Kidney tubule cell (primary cell): ENCODE measurements at regions not wholly inside any gene's neighbourhood (a gene's known extent, or its start where the extent isn't known, plus 50 kb on each side); places are given as distances from the start of the nearest gene placed in this dataset.

Source experiments
- DNase-seq: peaks from one replicate; pipeline ENCODE4 v3.0.0-alpha.2; 2018; ENCODE audit warnings: low spot score

GRCh38 chr1:198904321-198904720 lies 265.5 kb downstream of the PTPRC start:
- DNase-seq, result no peak

DNA sequence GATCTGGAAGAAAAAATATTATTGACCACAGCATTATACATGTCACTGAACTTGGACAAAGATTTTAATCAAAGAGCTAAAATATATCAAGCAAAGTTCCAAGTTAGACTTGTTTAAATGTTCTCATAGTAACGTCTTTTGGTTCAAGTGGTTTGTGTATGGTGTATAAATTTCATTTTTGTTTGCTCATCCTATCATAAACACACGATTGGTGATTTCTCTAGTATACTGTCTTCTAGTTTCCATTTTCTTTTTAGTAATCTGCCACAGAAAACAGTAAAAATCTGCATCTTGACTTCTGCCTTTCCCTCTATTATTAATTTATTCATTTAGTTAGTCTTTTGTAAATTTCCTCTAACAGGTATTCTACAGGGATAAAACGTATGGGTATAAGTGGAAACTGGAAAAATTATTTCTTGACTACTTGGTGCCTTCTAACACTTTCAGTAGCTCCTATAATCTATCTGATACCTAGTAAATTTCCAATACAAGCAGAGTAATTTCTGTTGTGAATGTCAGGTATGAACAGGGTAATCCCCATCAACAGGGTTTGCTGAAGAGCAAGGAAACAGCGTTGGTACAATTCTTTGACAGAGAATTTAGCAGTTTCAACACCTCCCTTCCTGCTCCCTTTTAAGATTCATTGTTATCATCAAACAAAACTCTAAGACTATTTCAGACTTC lies 268.0 kb downstream of the PTPRC start:
- DNase-seq, result no peak

DNA sequence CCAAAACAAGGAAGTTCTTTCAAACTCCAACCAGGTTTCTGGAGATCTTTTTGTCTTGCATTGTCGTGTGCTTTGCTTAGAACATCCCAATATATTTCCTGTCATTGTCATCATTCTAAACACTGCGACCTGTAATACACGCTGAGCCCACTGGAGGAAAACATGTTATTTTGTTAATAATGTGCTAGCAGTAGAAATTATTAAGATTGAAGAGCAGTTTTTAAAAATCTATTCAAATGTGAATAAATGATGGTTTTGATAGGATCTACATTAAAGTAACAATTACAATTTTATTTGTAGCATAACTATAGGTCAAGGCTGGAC lies 268.5 kb downstream of the PTPRC start:
- DNase-seq, result no peak

DNA sequence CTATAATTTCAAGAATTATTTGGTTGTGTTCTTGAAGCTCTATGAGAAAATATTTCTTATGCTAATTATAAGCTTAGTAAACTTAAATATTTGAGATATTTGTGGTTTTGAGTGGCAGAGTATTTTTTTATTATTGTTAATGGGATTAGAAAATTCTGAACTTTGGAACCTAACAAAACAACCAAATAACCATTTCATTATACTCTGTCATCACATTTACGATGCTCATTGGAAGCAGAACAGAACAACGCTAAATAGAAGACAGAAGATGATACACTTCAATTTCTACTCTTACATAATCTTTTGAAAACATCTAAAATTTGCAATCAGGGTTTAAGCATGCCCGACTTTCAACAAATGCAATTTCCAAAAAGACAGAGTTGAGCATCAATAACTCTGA lies 270.2 kb downstream of the PTPRC start:
- no peak for DNase-seq

DNA sequence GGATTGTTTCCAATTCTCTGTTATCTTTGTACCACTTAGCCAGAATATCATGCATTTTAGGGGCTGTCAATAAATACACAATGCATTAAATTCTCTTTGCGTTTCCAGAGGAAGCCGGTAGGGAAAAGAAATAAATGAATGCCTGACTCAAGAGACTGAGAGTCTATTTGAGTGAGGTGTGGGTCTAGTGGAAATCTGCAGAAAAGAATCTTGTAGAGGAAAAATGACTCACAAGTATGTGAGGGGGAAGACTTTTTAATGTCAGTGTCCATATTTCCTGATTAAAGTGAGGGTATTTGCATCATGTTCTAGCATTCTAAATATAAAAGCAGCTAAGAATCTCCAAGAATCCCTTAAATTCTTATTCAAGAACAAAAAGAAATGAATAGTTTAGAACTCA lies 271.1 kb downstream of the PTPRC start:
- DNase-seq, result peak; percentile 22

GRCh38 chr1:198910816-198911215 lies 272.0 kb downstream of the PTPRC start:
- no peak for DNase-seq

DNA sequence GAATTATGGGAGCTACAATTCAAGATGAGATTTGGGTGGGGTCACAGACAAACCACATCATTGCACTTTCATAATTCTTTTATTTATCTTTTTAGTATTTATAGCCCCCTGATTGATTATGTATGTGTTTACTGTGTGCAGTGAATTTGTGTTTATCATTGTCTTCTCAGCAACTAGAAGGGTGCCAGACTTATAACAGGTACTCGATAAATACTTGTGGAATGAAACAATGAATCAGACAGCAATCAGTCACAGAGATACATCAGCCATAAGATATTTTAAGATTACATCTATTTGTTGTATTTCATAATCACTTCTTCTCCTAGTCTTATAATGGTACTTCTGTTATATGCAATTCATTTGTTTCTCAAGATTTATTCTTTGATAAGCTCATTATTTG lies 273.2 kb downstream of the PTPRC start:
- DNase-seq, result no peak

DNA sequence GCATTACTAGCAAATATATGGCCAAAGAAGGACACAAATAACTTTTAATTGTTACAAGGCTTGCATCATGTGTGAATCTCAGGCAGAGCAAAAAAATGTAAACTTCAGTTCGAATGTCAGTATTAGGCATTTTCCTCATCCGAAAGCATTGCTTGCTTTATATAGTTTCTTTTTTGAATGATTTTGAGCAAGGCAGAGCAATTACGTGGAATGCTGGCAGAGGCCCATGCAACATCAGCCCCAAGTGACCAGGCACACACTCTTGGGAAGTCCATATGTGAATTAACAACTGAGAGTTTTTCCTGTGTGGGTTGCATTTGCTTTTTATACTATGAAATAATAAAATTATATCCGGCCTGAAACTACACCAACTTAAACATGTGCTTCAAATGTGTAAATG lies 274.8 kb downstream of the PTPRC start:
- no peak for DNase-seq

DNA sequence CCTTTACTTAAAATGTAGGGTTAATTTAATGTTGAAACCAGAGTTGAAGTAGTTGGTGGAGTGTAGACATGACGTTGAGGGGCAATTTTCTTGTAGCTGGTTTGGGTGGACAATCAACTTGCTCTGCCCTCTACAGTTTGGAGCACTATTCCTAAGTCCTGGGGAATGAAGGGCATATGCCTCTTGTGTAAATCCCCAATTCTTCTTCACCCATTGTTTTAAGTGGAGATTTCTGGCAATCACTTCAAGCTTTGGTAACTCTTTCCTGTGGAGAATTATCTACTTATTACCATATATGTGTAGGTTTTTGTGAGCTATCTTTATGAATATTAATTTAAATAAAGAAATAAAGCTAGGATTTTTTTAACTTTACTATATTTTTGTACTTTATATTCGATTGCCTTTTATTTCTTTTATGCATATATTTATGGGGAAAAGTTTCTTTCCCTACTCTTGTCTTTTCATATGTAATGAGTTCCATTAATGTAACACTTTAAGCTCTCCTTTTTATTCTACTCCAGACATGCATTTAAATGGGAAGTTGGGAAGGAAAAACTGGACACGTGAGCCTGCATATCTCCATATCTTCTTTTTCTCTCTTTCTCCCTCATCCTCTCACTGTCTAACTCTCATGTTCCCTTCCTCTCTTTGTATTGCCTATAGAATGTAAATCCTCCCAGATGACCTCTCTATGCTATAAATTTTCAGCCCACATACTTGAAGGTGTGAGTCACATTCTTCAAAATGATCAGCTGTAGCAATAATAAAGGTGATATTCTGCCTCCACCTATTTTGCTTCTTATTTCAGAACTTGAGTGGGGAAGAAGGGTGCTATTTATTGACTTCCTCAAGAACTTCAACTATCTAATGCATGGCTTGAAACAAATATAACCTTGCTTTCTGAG lies 276.7 kb downstream of the PTPRC start:
- no peak for DNase-seq

- no peak for DNase-seq
These were observed 278.4 kb downstream of the PTPRC start for GRCh38 chr1:198917226-198917625.

DNA sequence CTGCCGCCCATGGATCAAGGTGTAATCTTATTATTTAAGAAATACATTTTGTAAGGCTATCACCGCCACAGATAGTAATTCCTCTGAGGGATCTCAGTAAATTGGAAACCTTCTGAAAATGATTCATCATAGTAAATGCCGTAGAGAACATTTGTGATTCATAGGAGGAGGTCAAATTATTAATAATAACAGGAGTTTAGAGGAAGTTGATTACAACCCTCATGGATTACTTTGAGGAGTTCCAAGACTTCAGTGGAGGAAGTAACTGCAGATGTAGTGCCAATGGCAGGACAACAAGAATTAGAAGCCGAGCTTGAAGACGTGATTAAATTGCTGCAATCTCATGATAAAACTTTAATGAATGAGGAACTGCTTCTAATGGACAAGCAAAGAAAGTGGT lies 280.1 kb downstream of the PTPRC start:
- no peak for DNase-seq

DNA sequence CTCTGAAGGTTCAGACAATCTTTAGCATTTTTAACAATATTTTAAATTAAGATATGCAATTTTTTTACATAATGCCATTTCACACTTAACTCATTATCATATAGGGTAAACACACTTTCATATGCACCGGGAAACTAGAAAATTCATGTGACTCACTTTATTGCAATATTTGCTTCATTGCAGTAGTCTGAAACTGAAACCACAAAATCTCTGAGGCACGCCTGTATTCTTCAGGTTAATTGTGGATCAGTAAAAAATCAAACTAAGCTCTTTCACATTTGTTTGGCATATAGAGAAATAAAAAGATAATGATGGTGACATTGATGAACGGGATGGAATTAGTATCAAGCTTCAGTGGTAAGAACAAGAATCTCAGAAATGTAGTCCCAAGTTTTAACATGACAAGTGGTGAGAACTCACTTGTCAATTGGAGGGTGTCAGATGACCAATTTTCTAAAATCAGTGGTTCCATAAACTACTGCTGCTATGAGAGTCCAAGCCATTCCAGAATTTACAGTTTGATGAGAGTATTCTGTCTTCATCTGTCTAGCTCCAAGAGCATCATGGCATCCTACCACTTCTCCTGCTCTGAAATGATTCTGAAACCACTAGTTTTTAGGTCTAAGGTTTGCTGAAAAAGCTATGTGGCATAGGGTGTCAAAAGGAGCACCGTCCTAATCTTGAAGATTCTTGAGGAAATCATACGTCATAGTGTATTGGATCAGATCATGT lies 281.0 kb downstream of the PTPRC start:
- peak; percentile 22 for DNase-seq

DNA sequence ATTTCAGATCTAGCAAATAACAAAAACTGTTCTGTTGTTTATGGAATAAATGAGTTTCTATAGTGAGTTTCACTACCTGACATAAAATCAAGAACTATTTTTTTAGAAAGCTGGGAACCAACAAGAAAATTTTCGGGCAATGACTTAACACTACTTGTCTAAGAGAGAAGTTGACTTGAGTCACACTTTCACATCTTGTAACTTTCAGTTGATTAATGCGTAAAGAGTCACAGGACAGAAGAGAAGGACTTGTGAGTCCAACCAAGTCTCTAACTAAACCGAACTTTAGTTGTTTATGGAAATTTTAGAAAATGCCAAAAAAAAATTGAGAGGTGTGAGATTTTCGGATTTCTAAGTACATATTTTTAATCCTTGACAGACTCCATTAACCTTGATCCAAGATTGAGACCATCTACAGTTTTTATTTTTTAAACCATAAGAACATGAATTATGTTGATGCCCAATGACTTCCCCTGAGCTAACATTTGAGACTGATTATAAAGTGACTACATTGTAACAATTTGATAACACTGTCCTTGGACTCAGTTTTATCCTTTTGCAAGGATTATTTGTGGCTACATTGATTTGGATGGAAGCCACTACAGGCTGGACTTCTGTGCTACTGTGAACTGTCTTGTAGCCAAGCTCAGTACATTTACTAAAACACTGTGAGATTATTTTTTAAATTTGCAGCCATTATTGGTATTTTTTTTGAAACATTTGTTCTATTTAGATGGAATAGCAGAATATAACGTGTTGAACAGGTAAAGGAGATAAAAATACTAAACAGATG lies 284.0 kb downstream of the PTPRC start:
- DNase-seq, result no peak

GRCh38 chr1:198923993-198924392 lies 285.2 kb downstream of the PTPRC start:
- no peak for DNase-seq

DNA sequence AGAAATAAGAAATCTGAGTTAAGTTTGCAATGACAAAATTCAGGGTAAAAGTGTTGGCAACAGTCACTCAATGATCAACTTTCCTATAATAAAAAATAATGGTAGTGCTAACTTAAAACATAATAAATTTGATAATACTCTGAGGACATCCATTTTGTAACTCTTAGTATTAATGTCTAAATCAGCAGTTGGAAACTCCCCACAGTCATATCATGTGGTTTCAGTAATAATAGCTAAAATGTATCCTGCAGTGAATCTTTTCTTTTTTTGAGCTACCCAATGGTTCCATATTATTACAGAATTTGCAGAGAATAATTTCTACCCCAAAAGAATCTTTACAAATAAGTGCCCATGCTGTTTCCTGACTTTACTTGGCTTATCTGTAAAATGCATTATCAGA lies 286.7 kb downstream of the PTPRC start:
- DNase-seq, result no peak

- no peak for DNase-seq
These were observed 288.3 kb downstream of the PTPRC start for GRCh38 chr1:198927129-198927528.

DNA sequence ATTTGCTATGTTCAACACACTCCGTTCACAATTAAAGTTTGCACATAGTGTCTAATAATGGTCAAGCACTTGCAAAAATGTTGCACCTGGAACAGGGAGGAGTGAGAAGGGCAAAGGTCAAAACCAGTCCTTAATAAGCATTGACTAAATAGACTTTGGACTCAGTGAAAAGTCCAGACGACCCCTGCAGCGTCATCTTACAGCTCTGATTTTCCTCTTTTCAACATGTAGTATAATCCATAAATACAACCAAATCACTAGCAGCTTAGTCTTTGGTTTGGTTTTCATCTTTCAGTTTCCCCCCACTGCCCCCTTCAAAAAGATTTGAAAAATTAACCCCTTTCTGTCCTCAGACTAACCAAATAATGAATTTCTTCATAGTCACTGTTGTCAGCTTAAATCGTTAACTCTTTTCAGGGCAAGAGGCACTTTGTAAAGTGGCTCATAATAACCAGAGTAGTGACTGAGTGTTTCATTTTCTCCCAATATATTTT lies 290.3 kb downstream of the PTPRC start:
- DNase-seq, result no peak

DNA sequence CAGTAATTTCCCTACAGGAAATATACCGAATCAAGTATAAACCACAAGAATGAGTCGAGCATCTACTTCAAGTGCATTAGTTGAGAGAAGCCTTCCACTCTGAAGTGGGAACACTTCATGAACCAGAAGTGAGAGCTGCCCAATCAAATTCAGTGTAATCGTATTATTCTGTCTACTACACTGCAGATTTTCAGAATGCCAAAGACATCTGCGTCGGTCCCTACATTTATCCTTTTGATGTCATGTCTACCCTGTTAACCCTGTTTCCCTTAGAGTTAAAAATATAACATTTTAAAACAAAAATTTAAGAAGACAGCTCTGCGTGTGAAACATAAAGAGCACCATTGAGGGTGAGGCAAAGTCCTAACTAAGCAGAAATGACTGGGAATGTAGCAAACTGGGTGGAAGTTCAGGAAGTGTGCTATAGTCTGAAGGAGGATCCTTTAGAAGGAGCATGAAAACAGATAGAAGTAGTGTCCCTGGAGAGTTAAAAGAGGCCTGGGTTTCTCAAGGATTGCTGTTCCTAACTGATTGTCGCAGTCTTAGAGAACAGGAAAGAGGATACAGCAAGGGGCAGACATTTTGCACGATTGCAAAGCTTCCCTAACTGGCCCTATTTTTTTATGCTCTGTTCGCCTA lies 291.2 kb downstream of the PTPRC start:
- peak; percentile 35 for DNase-seq

- DNase-seq, result peak; percentile 53
These were observed 293.6 kb downstream of the PTPRC start for GRCh38 chr1:198932351-198932991.

- DNase-seq, result no peak
These were observed 294.8 kb downstream of the PTPRC start for GRCh38 chr1:198933515-198934222.
